Activated CD8-positive, alpha-beta memory T cell treated with anti-CD3 and anti-CD28 coated beads for 36 hours (primary cell): ENCODE measurements at regions not wholly inside any gene's neighbourhood (a gene's known extent, or its start where the extent isn't known, plus 50 kb on each side); places are given as distances from the start of the nearest gene placed in this dataset.

Experiments used
- CTCF ChIA-PET: fragments of 350-600 bp; sonication (Branson Sonifier 250); formaldehyde crosslinking; loops from one replicate; lab custom pipeline; 2021; ENCODE audit warnings: antibody characterized with exemption; lab: Charles Lee
- POLR2A ChIA-PET: fragments of 350-600 bp; sonication (Branson Sonifier 250); formaldehyde crosslinking; loops from one replicate; lab custom pipeline; 2021; ENCODE audit warnings: antibody characterized with exemption; lab: Charles Lee

DNA sequence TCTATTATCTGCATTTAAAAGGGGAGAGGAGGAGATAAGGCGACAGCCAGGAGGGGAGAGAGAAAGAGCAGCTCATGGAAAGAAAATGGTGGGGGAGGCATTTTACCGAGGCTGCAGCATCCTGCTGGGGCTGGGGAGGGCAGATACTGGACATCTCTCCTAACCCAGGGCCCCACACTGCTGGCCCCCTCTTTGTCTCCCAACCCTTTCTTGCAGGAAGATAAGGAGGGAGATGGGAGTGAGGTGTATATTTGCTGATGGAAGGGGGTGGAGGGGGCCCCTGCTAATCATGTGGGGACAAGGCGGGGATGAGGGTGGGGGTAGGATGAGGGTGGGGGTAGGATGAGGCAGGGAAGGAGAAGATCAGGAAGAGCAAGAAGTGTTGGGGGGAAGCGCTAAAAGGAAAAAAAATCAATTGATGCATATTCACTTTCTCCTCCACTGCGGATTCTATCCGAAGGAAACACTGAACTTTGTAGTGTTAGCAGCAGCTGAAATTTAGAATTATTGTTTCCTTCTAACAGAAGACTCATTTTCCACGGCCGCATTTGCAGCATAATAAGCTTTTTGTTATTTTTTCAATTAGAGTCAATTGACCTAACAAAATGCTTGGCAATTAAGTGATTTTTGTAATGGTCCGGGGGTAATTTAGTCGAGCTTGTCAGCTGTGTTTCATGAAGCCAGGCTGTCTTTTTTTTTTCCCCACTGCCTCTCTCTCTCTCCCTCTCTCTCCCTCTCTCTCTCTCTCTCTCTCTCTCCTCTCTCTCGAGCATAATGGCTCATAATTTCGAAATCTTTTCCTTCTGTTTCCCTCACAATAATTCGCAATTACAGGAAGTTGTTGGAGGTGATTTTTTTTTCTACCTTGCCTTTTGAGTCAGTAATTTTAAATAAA lies 1134.6 kb downstream of the BCL11B start:
- ChIA-PET CTCF (interaction anchor here (0.5 to 2.1 kb wide), 7 partner anchors 9 to 1050 kb away, joined by 3 to 7 read pairs (median 4); no protein-coding TSS in a partner anchor), POLR2A (interaction anchor here (0.6 to 1.0 kb wide), 4 partner anchors 36 to 1131 kb away, joined by 3 to 5 read pairs (median 3); no protein-coding TSS in a partner anchor)

DNA sequence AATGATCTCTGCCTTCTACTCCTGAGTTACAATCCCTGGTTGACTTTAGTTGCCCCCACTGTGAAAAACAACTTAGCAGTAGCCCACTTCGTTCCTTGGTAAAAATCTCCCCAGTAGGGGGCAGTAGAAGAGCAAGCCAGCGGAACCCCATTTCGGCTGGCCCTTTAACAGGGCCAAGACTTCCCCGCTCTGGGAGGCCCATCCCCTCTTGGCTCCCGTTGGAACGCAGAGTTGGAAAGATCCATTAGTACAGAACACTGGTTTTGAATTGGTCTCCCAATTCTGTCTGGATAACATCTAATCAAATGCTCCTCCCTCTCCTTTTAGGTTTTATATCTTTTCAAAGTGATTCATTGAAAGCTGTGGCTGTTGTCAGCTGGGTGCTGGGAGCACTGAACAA lies 1133.3 kb downstream of the BCL11B start:
- ChIA-PET POLR2A (interaction anchor here (1.0 kb wide), 1 partner anchor 21 kb away, joined by 3 read pairs; no protein-coding TSS in a partner anchor), CTCF (interaction anchor here (0.6 to 2.1 kb wide), 12 partner anchors 11 to 1086 kb away, joined by 3 to 7 read pairs (median 3); no protein-coding TSS in a partner anchor)

DNA sequence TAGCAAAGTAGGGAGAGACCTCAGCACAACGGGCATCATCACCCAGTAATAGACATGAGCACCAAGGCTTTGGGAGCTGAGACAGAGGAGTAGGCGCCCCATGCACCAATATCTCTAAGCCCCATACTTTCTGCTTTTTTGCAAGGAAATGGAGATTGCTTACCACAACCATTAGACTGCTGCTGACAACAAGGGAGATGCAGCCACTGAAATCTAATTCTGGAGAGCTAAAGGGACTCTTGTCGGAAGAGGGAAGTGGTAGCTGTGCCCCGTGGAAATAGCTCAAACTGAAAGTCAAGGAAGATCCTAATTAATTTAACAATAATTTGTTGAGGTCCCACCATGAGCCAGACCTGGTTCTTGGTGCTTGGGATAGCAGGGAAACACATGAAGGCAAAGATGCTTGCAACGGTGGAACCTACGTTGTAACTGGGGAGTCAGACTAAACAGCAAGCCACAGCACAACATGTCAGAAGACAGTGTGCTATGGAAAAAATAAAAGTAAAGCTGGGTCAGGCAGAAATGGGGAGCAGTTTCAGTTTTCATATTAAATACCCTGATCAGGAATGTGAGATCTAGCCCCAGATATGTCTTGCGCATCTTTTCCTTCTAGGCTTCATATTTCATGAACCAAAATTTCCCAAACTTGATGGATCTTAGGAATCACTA lies 1131.0 kb downstream of the BCL11B start:
- ChIA-PET CTCF (interaction anchor here (0.7 to 1.2 kb wide), 3 partner anchors 28 to 1120 kb away, joined by 3 to 4 read pairs (median 3); no protein-coding TSS in a partner anchor), POLR2A (interaction anchor here (1.8 kb wide), 1 partner anchor 1131 kb away, joined by 4 read pairs; the partner anchor contains the start of gene BCL11B)

DNA sequence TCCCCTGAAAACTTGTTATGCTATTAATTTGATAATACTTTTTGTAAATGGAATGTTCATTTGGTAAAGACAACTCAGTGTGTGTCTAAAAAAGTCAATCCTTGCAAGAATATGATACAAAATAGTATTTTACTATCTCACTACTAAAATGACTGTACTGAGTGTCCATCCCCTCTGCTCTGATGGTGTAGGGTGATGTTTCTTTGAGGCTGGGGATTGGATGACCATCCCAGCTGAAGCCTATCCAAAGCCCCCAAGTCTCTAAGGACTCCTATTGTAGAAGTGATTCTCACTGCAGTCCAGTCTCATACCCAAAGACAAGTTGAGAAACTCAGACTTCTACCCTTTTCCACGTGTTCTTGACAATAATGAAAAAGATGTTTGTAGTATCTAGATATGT lies 1128.4 kb downstream of the BCL11B start:
- ChIA-PET POLR2A (no interaction called here), CTCF (interaction anchor here (2.9 kb wide), 1 partner anchor 26 kb away, joined by 6 read pairs; no protein-coding TSS in a partner anchor)

DNA sequence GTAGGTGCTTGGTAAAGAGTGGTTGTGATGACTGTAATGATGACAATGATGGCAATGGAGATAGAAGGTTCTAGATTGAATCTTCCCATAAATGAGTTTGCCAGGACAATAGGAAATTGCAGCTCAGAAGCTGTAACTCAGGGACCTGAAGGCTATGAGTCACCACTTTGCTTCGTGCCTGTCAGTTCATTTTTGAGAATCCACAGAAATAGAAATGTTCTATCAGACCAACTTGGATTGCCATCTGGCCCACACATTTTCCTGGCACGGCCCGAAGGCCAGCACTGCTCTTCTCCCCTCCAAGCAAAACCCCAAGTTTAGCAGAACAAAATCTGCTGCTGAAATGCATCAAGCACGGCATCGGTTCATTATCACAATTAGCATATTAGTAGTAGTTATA lies 1127.0 kb downstream of the BCL11B start:
- POLR2A ChIA-PET = no interaction called here

DNA sequence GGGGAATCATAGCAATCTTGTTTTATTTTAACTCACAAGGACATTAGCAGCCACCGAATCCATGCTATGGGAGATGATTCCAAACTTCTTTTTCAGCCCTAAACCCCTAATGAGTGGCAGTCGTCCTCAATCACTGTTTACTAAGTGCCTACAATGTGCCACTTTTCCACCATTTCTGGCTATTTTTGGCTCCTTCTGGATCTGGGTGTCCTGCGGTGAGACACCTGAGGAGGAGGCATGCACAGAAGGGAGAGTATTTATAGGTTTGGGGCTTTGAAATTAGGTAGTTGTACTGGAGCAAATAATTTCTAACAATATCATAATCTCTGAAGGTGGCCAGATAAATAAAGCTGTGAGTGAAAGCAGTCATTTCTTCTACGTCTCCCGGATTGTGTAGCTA lies 1125.6 kb downstream of the BCL11B start:
- CTCF ChIA-PET = no interaction called here
- POLR2A ChIA-PET = no interaction called here

More for the DNA sequence above, 1127.0 kb downstream of the BCL11B start:
- CTCF ChIA-PET = no interaction called here

DNA sequence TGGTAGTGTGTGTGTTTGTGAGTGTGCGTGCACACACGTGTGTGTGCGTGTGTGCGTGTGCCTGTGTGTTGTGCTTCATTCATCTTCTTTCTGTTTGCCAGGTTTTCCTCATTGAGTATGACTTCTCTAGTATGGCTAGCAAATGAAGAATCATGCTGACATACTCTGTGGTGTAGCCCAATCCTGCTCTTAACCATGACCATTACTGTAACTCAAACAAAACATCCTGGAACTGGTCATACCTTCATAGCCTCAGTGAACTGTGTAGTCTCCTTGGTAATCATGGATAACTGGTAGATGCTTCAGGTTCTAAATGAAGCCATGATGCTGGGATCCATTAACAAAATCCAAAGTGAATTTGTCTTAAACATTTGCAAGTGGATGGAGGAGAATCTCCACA lies 1117.7 kb downstream of the BCL11B start:
- POLR2A ChIA-PET = no interaction called here
- CTCF ChIA-PET = interaction anchor here (0.5 kb wide), 1 partner anchor 549 kb away, joined by 3 read pairs; no protein-coding TSS in a partner anchor

DNA sequence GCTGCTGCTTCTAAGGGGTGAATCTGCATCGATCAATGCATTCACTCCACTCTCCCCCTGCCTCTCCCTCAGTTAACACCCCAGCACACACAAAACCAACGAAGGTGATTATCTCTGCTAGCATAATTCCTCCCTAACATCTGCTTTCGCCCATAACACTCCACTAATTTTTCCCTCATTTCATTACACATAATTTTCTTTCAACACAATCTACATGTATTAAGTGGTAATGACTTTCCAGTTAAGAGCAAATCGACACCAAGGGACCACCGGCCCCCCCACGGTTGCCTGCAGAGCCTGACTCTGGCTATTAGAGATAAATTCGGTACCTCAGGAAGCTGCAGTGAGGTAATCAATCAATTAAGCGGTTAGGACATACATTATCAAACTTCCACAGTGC lies 1115.6 kb downstream of the BCL11B start:
- CTCF ChIA-PET = interaction anchor here (0.6 kb wide), 1 partner anchor 17 kb away, joined by 3 read pairs; no protein-coding TSS in a partner anchor
- POLR2A ChIA-PET = no interaction called here

DNA sequence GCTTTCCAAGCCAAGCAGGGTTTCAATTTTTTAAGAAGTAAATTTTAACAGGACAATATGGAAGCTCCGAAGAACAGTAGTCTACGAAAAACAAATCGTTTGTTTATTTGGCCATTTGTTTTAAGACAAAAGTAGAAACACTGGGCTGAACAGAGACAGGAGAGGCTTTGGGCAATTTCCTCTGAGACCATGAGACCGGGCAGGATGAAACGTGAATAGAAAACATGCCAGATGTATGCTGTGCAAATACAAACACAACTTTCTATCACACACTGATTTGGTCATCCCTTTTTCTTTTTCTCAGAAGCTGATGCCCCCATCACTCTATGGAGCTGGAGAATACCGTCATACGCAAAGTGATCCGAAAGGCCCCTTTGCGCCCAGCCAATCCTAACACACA lies 1111.1 kb downstream of the BCL11B start:
- CTCF ChIA-PET = interaction anchor here (1.1 kb wide), 1 partner anchor 11 kb away, joined by 7 read pairs; no protein-coding TSS in a partner anchor
- POLR2A ChIA-PET = no interaction called here

DNA sequence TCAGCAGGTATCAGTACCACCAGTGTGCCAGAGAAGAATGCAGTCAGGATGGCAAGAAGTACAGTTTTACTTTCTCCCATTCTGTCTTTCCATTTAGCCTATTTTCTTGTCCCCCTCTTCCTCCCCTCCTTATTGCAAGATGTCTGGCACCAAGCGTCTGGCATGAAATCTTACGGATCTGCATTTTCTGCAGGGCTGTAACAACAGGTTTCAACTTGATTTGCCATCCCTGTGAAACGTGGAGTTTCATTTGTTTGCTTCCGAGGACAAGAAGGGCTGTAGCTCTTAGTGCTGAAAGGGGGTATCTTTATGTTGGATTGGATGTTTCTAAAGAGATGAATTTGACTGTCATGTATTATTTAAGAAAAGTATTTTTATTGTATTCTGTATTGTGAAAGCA lies 1110.6 kb downstream of the BCL11B start:
- ChIA-PET CTCF (interaction anchor here (1.1 kb wide), 1 partner anchor 11 kb away, joined by 7 read pairs; no protein-coding TSS in a partner anchor), POLR2A (no interaction called here)

DNA sequence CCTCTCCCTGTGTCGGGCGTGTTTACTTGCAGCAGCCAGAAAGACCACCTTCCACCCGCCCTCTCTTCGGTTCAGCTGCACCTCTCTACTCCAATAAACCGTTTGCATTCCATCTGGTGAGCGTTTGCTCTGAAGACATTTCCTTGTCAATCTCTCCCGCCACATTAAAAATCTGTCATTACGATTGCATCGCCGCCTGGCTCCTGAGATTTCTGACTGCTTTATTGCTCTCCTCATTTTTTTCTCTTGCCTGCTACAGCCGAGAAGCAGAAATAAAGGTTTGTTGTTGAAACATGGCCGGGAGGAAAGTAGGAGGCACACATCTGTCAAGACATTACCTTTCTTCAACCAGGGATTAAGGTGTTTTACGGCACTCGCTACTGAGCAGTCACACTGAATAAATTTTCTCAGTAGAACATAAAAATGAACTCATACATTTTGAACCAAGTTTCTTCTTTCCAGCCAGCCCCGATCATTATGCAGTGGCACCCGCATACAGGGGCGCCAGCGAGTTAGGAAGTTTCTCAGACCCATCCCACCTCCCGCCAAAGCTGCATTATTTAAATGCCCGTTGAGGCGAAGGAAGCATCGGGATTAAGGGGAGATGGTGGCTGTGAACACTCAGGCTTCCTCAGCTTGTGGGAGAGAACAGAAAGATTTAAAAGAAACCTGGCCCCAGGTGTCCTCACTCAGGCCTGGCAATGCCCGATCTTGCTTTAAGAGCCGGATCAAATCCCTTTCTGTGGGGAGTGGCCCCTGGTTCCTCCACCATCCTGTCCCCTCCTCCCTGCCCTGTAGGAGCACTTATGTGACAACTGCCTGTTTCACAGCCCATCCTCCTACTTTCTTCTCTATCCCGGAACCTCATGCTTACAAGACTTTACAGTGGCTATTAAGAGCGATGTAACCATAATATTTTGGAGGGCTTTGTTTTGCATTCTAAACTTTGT lies 1108.9 kb downstream of the BCL11B start:
- CTCF ChIA-PET = no interaction called here
- POLR2A ChIA-PET = no interaction called here

DNA sequence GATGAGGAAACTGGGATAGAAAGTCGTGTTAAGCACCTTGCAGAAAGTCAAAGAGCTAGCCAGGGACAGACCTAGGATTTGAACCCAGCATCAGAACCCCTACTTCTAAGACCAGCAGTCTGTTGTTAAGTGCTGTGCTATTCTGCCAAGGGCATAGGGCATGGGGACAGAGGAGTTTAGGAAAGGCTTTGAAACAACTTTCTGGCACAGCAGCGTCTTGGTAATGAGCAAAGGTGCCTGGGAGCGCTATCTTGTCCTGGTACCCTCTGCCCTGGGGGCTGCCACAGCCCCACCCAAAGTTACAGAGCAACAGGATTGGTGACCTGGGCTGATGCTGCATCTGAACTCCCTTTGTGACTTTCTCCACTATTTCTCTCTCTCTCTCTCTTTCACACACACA lies 1108.1 kb downstream of the BCL11B start:
- POLR2A ChIA-PET = no interaction called here
- CTCF ChIA-PET = no interaction called here

DNA sequence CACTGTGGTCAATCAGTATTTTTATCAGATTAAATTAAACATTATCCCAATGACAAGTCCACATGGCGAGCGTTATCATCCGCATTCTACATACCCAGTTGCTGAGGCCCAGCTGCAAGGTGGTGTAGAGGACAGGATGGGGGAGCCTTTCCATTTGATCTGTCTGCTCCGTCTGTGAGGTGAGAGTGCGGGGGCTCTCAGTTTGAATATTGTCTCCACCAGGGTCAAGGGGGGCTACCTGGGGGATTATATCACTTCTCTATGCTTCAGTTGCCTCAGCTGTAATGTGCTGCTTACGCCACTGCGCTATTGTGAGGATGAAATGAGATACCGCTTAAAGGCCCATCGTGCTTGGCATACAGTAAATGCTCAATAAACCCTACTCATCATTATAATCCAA lies 1106.0 kb downstream of the BCL11B start:
- ChIA-PET POLR2A (no interaction called here), CTCF (interaction anchor here (1.0 kb wide), 1 partner anchor 27 kb away, joined by 3 read pairs; no protein-coding TSS in a partner anchor)

DNA sequence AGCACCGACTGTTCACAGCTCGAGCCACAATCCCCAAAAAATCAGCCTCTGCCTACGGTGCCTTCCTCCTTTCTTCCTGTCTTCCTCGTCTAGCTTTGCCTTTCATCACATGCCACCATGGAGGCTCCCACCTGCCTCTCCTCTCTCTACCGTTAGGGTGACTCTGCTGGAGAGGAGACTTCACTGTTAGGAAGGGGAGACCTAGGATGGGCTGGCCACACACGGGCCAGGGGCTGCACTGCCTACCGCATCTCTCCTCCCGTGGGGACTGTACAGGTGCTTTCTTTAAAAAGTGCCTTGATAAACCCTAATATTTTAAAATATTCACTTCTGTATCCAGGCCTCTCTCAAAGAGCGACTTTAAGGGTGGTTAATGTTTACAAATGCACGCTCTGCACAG lies 1104.7 kb downstream of the BCL11B start:
- CTCF ChIA-PET = interaction anchor here (1.2 kb wide), 1 partner anchor 190 kb away, joined by 4 read pairs; no protein-coding TSS in a partner anchor
- POLR2A ChIA-PET = no interaction called here

DNA sequence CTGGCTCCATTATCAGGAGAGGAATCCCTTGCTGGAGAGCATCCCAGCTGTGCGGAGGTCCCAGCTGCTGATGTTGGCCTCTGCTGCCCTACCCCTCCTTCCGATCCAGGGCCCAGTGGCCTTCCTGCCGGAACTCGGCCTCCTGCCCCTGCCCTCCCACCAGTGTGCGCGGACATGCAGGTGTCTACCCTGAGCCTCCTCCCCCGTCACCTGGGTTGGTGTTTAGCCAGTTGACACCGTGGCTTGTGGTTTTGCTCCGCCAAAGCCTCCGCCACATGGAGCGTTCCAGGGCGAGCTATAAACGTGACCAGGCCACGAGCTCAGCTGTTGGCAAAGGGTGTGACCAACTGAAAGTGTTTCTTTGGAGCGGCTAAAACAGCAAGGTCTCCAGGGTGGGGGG lies 1104.3 kb downstream of the BCL11B start:
- ChIA-PET CTCF (interaction anchor here (1.2 to 2.1 kb wide), 2 partner anchors 190 to 1098 kb away, joined by 4 to 7 read pairs; no protein-coding TSS in a partner anchor), POLR2A (interaction anchor here (2.1 kb wide), 1 partner anchor 14 kb away, joined by 19 read pairs; no protein-coding TSS in a partner anchor)

DNA sequence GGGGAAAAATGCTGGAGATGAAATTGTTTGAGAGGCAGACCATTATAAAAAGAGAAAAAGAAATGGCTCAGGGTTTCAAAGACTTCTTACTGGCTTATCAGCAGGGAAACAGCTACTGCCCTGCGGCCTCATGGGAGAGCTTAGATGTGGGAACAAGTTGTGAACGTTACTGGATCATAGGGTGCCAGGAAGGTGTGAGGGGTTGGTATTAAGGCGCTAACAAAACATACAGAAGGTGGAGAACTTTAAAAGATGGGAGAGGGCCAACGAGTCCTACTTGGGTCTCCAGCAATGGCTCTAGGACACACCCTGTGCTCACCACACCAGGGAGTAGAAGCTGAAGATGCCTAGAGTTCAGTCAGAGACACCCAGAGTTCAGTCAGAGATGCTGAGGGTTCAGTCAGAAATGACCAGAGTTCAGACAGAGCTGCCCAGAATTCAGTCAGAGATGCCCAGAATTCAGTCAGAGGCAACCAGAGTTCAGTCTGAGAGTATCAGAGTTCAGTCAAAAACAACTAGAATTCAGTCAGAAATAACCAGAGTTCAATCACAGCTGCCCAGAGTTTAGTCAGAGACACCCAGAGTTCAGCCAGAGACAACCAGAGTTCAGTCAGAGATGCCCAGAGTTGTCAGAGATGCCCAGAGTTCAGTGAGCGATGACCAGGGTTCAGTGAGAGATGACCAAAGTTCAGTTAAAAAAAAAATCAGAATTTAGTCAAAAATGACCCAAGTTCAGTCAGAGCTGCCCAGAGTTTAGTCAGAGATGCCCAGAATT lies 1103.6 kb downstream of the BCL11B start:
- ChIA-PET CTCF (interaction anchor here (0.9 to 2.1 kb wide), 12 partner anchors 9 to 1098 kb away, joined by 3 to 7 read pairs (median 4); no protein-coding TSS in a partner anchor), POLR2A (interaction anchor here (0.6 to 2.1 kb wide), 9 partner anchors 14 to 1097 kb away, joined by 3 to 19 read pairs (median 4); no protein-coding TSS in a partner anchor)

DNA sequence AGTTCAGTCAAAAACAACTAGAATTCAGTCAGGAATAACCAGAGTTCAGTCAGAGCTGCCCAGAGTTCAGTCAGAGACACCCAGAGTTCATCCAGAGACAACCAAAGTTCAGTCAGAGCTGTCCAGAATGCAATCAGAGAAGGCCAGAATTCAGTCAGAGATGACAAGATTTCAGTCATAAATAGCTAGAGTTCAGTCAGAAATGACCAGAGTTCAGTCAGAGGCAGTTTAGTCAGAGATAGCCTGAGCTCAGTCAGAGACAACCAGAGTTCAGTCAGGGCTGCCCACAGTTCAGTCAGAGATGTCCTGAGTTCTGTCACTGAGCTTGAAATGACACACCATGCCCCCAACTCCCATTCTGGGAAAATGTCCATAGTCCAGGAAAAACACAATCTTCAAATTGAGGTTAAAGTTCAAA lies 1102.8 kb downstream of the BCL11B start:
- ChIA-PET POLR2A (interaction anchor here (0.6 to 2.1 kb wide), 11 partner anchors 13 to 1096 kb away, joined by 3 to 19 read pairs (median 4); no protein-coding TSS in a partner anchor), CTCF (interaction anchor here (0.5 to 2.1 kb wide), 12 partner anchors 10 to 1097 kb away, joined by 3 to 7 read pairs (median 4); no protein-coding TSS in a partner anchor)
